DOHH2 (cell line): ENCODE measurements at regions not wholly inside any gene's neighbourhood (a gene's known extent, or its start where the extent isn't known, plus 50 kb on each side); places are given as distances from the start of the nearest gene placed in this dataset.

Experiments
- H3F3A ChIP-seq: fragments of 200-600 bp; sonication (generic), shearing (Covaris generic); 2 replicates; pipeline ENCODE4 v1.6.0; 2016; ENCODE audit warnings: antibody characterized with exemption, mild to moderate bottlenecking; ENCODE audit not compliant: control insufficient read depth, insufficient read depth
- H3K27ac ChIP-seq: fragments of 200-600 bp; sonication (generic); 2 replicates; pipeline ENCODE4 v1.5.1; 2014; ENCODE audit warnings: low read depth, mild to moderate bottlenecking, low read length, moderate library complexity
- H3K27me3 ChIP-seq: fragments of 200-600 bp; sonication (generic); 2 replicates; pipeline ENCODE4 v1.6.1; 2014; ENCODE audit warnings: mild to moderate bottlenecking, low read length, mixed read lengths; ENCODE audit not compliant: control insufficient read depth
- H3K36me3 ChIP-seq: fragments of 200-600 bp; sonication (generic); 2 replicates; pipeline ENCODE4 v1.6.1; 2014; ENCODE audit warnings: mild to moderate bottlenecking, low read length, moderate library complexity, mixed read lengths; ENCODE audit not compliant: control insufficient read depth
- H3K4me1 ChIP-seq: fragments of 200-600 bp; sonication (generic); 2 replicates; pipeline ENCODE4 v1.6.1; 2014; ENCODE audit warnings: mild to moderate bottlenecking, low read length, mixed read lengths; ENCODE audit not compliant: control insufficient read depth
- H3K4me2 ChIP-seq: fragments of 200-600 bp; sonication (generic); 2 replicates; pipeline ENCODE4 v1.6.0; 2014; ENCODE audit warnings: mild to moderate bottlenecking, low read length, moderate library complexity
- H3K4me3 ChIP-seq: fragments of 200-600 bp; sonication (generic); 2 replicates; pipeline ENCODE4 v1.5.1; 2014; ENCODE audit warnings: mild to moderate bottlenecking, low read length, mixed read lengths
- H3K79me2 ChIP-seq: fragments of 200-600 bp; sonication (generic); 2 replicates; pipeline ENCODE4 v1.6.1; 2014; ENCODE audit warnings: mild to moderate bottlenecking, low read length, mixed read lengths; ENCODE audit not compliant: control insufficient read depth
- H3K9me2 ChIP-seq: fragments of 200-600 bp; sonication (generic); replicated peaks from 2 replicates; pipeline ENCODE4 v1.6.1; 2014; ENCODE audit warnings: mild to moderate bottlenecking, low read length, mixed read lengths; ENCODE audit not compliant: control insufficient read depth
- H3K9me3 ChIP-seq: fragments of 200-600 bp; sonication (generic); 2 replicates; pipeline ENCODE4 v1.6.1; 2014; ENCODE audit warnings: antibody characterized with exemption, low read length, mixed read lengths; ENCODE audit not compliant: control insufficient read depth, insufficient read depth
- H4K20me1 ChIP-seq: fragments of 200-600 bp; sonication (generic); 2 replicates; pipeline ENCODE4 v1.6.0; 2014; ENCODE audit warnings: low read depth, mild to moderate bottlenecking, antibody characterized with exemption, low read length, moderate library complexity; ENCODE audit not compliant: control insufficient read depth, insufficient read depth
- EZH2phosphoT487 ChIP-seq: fragments of 200-600 bp; sonication (generic); IDR thresholded peaks from 2 replicates; pipeline ENCODE4 v1.6.1; 2017; ENCODE audit warnings: borderline replicate concordance, mild to moderate bottlenecking, antibody characterized with exemption, low read length, moderate library complexity, mixed read lengths
- TF ChIP-seq, protein P1 (sequence below): fragments of 200-600 bp; sonication (generic); IDR thresholded peaks from one replicate; pipeline ENCODE4 v1.5.1; 2014; ENCODE audit warnings: antibody characterized with exemption, mild to moderate bottlenecking, low read depth, low read length; ENCODE audit not compliant: poor library complexity, severe bottlenecking

DNA sequence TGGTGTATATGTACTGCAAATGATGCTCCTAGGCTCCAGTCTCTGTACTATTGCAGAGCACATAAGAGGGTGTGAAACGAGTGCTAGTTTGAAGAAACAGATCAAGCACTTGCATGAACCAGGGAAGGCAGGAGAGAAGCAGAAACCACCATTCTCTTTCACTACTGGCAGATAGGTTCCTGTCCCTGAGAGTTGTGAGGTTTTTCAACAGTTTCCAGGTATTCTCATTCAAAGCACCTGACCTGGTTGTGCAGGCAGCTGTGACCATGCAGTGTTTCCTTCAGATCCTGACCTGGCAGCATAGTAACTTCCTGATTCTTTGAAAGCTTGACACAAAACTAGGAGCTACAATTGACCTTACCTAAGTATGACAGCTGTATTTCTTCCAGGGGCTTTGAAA, 164.9 kb downstream of the UFM1 start:
- Histone ChIP-seq H3K79me2 (no peaks in the 10 kb centered on the region), H3K27me3 (no peaks in the 10 kb centered on the region), H3K27ac (no peak overlapping the region), H3K9me3 (no peaks in the 10 kb centered on the region), H3K4me2 (no peak overlapping the region), H3K9me2 (no peaks in the 10 kb centered on the region), H4K20me1 (no peaks in the 10 kb centered on the region), H3K36me3 (no peaks in the 10 kb centered on the region), H3K4me3 (no peak overlapping the region), H3K4me1 (no peaks in the 10 kb centered on the region), H3F3A (no peaks in the 10 kb centered on the region)
- TF ChIP-seq, protein P1, sequence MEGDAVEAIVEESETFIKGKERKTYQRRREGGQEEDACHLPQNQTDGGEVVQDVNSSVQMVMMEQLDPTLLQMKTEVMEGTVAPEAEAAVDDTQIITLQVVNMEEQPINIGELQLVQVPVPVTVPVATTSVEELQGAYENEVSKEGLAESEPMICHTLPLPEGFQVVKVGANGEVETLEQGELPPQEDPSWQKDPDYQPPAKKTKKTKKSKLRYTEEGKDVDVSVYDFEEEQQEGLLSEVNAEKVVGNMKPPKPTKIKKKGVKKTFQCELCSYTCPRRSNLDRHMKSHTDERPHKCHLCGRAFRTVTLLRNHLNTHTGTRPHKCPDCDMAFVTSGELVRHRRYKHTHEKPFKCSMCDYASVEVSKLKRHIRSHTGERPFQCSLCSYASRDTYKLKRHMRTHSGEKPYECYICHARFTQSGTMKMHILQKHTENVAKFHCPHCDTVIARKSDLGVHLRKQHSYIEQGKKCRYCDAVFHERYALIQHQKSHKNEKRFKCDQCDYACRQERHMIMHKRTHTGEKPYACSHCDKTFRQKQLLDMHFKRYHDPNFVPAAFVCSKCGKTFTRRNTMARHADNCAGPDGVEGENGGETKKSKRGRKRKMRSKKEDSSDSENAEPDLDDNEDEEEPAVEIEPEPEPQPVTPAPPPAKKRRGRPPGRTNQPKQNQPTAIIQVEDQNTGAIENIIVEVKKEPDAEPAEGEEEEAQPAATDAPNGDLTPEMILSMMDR = no peak
- no peak for TF ChIP-seq EZH2phosphoT487

DNA sequence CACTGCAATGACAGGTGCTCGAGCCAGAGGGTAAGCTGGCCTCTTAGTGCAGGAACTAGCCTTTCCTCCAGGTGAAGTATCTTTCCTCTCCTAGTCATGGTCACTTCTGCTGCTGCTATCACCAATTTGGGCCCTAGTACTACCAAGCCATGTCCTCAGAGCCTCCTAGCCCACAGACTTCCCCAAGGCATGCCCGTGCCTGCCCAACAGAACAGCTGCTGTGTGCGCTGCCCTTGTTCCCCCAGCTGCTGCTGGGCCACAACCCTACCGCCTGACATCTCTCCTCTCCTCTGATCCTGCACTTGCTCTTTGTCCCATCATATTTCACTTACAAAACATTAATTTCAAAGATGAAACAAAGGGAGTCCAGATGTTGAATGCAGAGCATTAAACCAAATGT, 168.5 kb upstream of the FREM2 start:
- TF ChIP-seq EZH2phosphoT487 = no peak
- TF ChIP-seq, protein P1 = no peak
- H3F3A ChIP-seq = no peaks in the 10 kb centered on the region
- no peaks in the 10 kb centered on the region for H3K9me2 ChIP-seq
- H3K79me2 ChIP-seq = no peaks in the 10 kb centered on the region
- no peaks in the 10 kb centered on the region for H3K36me3 ChIP-seq
- H3K27ac ChIP-seq = no peak overlapping the region
- H4K20me1 ChIP-seq = no peaks in the 10 kb centered on the region
- no peaks in the 10 kb centered on the region for H3K27me3 ChIP-seq
- no peaks in the 10 kb centered on the region for H3K4me1 ChIP-seq
- H3K4me2 ChIP-seq = no peak overlapping the region
- H3K4me3 ChIP-seq = no peak overlapping the region
- H3K9me3 ChIP-seq = no peaks in the 10 kb centered on the region

DNA sequence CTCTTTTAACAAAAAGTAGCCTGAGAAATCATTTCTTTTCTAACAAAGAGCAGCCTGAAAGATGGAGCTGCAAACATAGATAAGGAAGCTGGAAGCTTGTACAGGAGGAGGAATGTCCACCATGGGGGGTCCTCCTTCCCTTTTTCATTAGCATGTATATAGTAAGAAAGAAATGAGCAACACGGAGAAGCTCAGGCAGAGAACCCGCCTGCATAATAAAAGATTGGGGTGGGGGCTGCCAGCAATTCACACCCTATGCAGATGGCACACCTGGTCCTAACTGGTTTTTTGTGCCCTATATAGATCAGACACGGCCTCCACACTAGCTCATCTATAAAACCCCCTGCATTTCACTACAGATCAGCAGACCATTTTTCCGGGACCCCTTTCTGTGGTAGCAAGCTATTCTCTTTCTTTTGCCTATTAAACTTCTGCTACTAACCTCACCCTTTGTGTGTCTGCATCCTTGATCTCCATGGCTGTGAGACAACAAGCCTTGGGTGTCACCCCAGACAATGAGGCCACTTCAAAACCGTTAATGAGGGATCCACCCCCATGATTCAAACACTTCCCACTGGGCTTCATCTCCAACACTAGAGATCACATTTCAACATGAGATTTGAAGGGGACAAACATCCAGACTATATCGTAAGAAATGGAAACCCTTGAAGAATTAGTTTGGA, 167.5 kb upstream of the FREM2 start:
- Histone ChIP-seq H3K4me3 (no peak overlapping the region), H3K27ac (no peak overlapping the region)
- TF ChIP-seq EZH2phosphoT487 = no peak
- TF ChIP-seq, protein P1 = no peak

More for the DNA sequence above, 167.5 kb upstream of the FREM2 start:
- Histone ChIP-seq H3K9me2 (no peaks in the 10 kb centered on the region), H3K9me3 (no peaks in the 10 kb centered on the region), H3K79me2 (no peaks in the 10 kb centered on the region), H3K27me3 (no peaks in the 10 kb centered on the region), H3K36me3 (no peaks in the 10 kb centered on the region), H4K20me1 (no peaks in the 10 kb centered on the region), H3K4me1 (no peaks in the 10 kb centered on the region), H3F3A (no peaks in the 10 kb centered on the region), H3K4me2 (no peak overlapping the region)
